AML-193 (cell line): ENCODE measurements at regions not wholly inside any gene's neighbourhood (a gene's known extent, or its start where the extent isn't known, plus 50 kb on each side); places are given as distances from the start of the nearest gene placed in this dataset.
A peak's percentile ranks its signal among the peaks of the same experiment; 100 is the strongest.
"Not testable (repeated sequence)": the region's sequence is repeated elsewhere in the genome, so short reads cannot be mapped to it uniquely, and the experiment has no call there.

Experiments
- DNase-seq, 2 experiments: peaks; one replicate each; lab custom pipeline; 2025; lab: John Stamatoyannopoulos, UW

DNA sequence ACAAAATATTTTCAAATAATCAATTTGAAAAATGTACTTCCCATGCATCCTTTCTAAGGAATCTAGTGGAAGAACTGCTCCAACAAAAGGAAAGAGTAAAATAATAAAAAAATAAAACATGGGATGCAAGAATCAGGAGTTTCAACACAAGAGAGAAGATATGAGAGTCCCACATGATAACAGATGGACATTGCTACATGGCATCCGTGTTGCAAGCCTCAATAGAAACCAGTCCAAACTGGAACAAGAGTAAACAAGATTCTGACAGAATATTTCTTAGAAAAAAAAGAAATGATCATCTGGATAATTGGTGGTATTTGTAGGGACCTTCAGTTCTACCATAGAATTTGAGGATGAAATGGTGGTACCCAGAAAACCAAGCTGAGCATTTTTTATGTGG is 186.8 kb downstream of the FRK start:
- no peak for DNase-seq

DNA sequence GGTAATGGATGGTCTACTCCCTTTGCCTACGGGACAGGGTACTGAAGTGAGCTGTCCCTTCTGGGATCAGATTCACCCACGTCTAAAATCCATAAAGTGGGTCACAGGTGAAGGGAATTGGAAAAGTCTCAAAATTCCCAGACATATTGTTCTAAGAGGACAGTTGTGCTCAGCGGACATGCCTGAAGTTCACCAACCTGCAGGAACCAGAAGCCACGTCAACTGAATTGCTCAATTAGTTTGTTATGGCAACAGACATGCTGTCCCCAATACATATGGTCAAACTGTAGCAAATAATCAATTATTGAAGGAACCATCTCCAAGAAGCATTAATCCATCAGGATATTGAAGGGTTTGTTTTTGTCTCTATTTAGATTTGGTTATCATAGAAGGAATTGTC is 190.2 kb downstream of the FRK start:
- DNase-seq, result no peak

DNA sequence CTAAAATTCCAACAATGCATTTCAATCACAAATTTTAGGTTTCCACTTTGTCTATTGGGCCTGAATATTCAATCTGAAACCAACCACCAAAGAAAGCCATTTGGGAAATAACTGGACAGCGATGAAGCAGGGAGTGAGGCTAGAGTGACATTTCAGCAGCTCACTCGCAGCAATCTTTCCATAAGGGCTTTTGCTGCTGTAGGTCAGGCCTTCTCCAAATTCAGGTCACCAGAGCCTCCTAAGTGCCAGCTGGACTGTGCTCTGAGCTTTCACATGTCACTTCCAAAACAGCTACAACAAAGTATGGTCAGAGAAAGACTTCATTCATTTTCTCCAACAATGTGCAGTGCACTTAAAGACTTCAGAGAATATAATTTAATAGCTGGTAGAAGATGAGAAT is 194.8 kb downstream of the FRK start:
- no peak for DNase-seq

DNA sequence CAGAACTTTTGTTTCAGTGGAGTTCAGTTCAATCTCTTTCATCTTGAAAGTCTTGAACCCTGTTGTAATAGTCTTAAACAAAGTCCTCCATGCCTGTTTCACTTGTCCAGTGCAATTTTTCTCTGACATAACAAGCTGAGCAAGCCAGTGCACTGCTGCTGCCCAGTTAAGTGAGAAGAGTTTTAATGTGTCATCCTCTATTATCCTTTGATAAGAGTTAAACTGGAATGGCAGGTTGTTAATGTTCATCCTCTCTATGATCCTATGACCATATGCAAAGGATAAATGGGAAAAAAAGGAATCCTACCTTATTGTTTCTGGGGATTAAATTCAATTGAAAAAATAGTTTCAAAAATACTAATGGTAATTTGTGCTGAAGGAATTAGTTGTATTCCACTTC is 197.5 kb downstream of the FRK start:
- no peak for DNase-seq

DNA sequence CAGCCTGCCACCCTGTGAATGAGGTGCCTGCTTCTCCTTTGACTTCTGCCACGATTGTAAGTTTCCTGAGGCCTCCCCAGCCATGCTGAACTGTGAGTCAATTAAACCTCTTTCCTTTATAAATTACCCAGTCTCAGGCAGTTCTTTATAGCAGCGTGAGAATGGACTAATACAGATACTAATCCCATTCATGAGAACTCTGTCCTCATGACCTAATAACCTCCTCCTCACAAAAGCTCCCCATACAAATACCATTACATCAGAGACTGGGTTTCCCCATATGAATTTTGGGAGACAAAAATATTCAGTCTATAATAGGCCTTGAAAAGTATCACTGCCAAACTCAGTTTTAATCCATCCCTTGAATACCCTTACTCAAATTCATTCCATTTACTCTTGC is 199.0 kb downstream of the FRK start:
- not testable (repeated sequence) for DNase-seq

DNA sequence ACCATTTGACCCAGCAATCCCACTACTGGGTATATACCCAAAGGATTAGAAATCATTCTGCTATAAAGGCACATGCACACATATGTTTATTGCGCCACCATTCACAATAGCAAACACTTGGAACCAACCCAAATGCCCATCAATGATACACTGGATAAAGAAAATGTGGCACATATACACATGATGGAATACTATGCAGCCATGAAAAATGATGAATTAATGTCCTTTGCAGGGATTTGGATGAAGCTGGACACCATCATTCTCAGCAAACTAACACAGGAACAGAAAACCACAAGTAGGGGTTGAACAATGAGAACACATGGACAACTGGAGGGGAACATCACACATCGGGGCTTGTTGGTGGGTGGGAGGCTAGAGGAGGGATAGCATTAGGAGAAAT is 201.1 kb downstream of the FRK start:
- not testable (repeated sequence) for DNase-seq

DNA sequence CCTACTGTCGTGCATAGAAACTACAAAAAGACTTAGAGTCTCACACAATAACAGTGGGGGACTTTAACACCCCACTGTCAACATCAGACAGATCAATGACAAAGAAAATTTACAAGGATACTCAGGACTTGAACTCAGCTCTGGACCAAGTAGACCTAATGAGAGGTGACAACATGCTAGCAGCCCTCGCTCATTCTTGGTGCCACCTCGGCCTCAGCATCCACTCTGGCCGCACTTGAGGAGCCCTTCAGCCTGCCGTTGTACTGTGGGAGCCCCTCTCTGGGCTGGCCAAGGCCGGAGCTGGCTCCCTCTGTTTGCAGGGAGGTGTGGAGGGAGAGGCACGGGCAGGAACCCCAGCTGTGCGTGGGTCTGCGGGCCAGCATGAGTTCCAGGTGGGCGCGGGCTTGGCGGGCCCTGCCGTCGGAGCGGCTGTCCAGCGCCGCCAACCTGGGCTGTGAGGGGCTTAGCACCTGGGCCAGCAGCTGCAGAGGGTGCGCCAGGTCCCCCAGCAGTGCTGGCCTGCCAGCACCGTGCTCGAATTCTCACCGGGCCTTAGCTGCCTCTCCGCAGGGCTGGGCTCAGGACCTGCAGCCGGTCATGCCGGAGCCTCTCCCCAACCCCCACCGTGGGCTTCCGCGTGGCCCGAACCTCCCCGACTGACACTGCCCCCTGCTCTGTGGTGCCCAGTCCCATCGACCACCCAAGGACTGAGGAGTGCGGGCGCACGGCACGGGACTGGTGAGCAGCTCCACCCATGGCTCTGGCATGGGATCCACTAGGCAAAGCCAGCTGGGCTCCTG is 205.6 kb downstream of the FRK start:
- DNase-seq, result no peak

DNA sequence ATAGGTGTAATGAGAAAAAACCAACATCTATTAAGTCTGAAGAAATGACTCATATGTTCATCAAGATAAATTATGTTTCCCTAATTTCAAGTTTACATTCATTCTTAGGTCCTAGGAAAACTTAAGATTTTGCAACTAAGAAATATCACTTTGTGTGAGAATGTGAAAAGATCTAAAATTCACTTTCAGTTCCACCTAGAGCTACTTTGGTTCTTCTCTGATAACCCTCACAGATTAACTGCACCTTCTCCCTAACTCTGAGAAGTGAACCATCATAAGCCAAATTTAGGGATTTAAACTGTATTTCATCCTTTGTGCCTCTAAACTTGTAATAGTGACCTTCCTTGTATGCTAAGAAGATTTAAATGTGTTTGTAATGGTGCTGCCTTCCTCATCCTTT is 213.0 kb downstream of the FRK start:
- DNase-seq, result no peak

DNA sequence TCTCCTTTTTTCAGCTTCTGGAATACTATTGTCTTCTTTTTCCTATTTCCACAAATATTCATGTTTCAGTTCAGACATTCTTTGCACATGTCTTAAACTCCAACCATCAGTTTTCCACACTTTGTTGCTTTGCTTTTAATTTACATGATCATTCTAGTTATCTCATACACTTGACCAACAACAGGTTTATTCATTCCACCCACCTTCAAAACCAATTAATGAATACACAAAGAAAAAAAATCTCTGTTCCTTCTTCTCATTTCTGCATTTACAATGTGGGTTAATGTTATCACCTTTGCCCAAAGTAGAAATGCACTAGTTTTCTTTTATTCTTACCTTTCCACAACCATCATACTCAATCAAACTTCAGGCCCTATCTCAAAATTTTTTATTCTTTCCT is 216.7 kb downstream of the FRK start:
- DNase-seq, result no peak

DNA sequence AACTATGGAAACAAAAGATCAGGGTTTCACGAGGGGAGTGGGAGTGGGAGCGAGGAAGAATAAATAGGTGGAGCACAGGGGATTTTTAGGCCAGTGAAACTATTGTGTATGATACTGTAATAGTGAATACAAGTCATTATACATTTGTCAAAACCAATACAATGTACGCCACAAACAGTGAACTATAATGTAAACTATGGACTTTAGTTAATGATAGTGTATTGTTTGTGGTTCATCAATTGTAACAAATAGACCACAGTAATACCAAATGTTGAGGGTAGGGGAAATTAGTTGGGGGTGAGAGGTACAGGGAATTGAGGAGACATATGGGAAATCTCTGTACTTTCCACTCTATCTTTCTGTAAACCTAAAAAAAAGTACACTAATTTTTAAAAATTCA is 218.4 kb downstream of the FRK start:
- no peak for DNase-seq

DNA sequence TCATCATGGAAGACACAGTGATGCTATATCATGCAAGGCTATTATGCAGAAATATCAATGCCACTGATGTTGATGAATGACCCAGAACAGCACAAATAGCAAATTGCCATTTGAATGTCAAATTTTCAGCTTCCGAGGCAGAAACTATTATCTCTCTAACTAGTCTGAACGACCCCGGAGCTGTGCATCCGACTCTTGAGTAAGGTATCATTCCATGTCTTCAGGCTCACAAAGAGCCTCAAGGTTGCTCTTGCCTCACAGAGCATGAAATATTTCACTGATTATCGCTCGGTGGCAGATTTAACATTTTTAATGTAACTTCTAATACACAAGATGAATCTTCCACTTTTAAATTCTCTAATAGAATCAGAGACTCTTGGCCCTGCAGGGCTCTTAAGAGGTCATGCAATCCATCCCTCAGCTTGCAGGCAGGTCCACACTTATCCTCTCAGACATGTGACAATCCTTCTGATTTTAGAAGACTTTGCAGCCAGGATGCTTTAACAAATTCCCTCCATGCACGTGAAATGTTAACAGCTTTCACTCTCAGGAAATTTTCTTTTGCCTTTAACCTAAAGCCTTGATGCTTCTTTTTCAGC is 221.0 kb downstream of the FRK start:
- no peak for DNase-seq

DNA sequence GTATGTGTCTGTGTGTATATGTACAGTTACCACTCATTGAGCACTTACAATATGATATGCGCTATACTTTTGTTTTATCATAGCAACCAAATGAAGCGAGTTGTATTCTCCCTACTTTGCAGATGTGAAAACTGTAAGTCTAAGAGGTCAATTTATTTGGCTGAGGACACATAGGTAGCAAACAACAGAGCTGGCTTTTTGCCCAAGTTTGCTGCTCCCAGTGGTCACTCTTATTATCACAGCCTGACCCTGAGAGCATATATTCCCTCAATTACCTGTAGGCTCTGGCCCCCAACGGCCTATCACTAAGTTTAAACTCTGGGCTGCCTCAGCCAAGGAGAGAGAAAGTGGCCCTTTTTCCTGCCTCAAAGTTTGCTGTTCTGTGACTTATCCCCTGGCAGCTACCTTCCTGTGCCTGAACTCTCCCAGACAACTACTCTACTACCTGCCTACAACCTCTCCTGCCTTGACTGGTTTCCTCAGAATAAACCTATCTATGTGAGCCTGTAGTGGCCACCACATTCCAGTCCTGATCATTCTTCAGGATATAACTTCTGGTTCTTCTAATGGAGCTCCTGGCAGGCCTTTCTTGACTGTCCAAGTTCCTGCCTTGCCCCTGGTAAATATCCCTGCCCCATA is 221.8 kb downstream of the FRK start:
- peak; percentile 11 to 32 for DNase-seq

DNA sequence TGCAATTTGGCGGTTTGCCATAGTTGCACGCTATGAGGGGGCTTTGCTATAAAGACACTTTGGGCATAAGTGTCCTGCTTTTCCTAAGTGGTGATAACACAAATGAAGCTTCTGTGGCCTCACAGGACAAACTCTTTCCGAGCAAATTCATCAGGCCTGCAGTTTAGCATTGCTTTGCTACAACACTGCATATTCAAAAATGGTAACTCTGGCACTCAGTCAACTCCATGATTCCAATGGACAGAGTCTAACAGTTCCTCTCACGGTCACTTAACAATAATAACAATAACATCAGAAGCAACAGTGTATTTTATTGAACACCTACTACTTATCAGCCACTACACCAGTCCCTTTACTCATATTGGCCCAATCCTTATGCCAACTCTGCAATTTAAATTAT is 222.5 kb downstream of the FRK start:
- no peak for DNase-seq

DNA sequence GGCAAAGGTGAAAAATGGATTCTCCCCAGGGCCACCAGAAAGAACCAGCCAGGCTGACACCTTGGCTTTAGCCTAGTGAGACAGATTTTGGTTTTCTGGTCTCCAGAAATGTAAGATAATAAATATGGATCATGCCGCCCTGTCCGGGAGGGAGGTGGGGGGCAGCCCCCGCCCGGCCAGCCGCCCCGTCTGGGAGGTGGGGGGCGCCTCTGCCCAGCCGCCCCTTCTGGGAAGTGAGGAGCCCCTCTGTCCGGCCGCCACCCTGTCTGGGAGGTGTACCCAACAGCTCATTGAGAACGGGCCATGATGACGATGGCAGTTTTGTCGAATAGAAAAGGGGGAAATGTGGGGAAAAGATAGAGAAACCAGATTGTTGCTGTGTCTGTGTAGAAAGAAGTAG is 224.3 kb downstream of the FRK start:
- not testable (repeated sequence) for DNase-seq

DNA sequence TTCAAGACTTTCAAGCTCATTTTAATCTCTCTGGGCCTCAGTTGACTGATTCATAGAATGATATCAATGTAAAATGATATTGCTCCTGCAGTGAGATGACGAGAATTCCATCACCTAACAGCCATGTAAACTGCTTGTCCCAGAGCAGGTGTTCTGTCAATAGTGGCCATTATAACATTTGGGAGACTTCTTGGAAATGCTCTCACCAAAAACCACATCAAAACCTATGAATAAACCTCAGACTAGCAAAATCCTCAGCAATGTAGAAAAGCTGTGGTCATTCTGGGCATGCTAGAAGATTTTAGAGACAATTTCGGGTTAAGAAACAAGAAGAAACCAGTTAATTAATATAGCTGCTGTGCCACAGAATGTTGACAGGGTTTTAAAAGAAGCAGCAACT is 225.4 kb downstream of the FRK start:
- DNase-seq, result no peak

DNA sequence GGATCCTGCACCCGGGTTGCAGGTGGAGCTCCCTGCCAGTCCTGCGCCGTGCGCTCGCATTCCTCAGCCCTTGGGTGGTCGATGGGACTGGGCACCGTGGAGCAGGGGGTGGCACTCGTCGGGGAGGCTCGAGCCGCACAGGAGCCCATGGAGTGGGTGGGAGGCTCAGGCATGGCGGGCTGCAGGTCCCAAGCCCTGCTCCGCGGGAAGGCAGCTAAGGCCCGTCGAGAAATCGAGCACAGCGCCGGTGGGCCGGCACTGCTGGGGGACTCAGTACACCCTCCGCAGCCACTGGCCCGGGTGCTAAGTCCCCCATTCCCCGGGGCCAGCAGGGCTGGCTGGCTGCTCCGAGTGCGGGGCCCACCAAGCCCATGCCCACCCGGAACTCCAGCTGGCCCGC is 226.1 kb downstream of the FRK start:
- DNase-seq, result not testable (repeated sequence)

DNA sequence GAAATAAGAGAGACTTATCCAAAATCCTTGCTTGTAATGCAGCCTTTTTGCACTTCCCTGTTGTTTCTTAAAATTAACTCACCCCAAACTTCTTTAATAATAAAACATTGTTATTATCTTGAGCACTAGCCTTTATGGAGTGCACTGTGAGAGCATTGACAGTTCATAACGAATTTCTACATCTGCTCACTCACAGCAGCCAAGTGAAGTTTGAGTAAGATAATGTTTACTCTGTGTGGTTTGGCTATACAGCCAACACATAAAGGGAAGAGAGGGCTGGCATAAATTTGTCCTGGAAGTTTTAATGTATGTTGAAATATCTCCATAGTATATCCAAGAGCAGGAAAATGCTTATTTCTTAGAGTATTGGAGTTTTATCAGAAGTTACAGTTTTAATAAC is 227.9 kb downstream of the FRK start:
- no peak for DNase-seq

DNA sequence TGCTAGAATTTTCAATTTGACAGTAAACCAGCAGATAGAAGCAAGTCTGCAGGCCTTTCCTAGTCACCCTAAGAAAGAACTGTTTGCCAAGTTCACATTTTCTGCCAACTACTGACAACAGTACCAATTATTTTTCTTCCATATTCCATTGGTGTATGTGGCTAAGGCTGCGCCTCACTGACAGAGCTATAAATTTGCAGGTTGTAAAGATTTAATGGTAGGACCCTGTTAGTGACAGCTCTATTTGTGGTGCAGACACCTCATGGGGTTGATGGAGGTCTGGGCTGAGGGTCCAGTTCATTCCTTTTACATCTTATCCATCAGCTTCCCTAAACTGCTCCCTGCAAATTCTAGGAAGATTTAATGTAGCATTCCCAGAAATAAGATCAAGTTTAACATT is 228.5 kb downstream of the FRK start:
- DNase-seq, result no peak

DNA sequence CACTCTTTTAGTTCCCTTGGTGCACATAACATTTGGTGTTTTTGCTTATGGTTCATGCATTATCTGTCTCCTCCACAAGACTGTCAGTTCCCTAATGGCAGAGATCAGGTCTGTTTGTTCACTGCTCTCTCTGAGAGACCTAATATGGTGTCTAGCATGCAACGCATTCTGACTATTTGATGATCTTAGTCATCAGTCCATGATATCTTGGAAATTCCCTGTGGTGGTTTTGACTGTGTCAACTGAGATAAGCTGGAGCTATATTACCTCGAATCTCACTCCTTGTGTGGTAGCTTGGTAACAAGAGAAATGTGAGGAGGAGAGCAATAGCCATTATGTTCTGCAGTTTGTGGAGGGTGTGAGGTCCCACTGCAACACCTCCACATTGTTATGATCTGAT is 229.8 kb downstream of the FRK start:
- no peak for DNase-seq

DNA sequence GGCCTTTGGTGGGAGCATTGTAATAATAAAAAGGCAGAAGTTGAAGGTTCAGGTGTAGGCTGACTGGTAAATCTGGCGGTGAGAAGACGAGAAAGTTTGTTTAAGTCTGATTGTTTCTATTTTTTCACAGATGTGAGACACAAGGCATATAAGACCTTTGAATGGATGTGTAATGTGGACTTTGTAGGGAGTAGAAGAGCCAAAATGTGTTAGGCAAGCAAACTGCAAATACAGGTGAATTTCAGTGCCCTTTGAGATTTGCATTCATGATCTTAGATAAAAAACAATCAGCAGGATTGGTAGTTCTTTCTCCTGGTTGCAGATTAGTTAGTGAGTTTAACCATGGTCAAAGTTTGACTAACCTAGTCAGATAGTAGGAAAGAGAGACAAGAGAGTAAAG is 238.9 kb downstream of the FRK start:
- no peak for DNase-seq

DNA sequence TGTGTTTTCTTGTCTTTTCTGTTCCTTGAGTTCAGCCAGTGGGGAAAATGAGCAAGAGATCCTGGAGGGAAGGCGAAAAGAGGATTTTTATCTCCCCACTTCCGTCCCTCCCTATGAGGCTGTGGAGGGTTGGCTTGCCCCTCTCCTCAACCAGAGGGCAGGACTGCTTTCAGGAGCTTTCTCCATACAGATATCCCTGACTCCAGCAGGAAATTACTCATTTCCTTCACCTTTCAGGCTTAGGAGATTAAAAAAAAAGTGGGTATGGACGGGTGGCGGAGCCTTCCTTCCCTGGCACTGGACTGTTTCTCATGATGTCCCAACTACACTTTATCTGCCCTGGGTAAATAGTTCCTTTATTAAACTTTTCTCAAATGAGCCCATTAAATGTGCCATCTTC is 241.2 kb downstream of the FRK start:
- no peak for DNase-seq

DNA sequence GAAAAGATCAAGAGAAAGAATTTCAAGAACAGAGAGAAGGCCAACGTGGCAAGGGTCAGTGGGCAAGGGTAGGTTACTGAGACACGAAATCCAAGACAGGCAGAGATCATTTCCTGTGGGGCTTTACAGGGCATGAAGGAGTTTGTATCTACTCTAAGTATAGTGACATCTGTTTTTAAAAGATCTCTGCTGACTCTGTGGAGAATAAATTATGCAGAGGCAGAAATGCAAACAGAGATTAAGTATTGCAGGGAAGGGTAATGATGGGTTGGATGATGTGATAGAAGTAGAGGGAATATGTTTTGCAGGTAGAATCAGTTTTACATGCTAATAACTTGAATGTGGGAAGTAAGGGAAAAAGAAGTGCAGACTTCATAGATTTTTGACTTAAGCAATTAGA is 243.5 kb downstream of the FRK start:
- DNase-seq, result no peak

DNA sequence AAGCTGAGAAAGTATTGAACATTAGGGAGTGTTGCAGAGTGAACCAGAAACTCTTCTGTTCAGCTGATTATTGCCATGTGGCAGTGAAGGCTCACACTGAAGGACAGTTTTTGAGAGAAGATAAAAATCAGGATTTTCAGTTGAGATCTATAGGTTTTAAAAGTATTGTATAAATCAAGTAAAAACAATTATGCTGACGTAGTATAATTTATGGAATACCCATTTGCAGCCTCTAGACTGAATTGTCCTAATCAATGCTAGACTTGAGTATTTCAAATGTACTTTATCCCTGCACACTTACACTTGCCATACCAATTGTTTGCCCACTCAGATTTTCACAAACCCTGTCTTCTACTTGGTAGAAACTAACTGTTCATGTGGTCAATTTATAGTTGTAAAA is 245.8 kb downstream of the FRK start:
- DNase-seq, result no peak

DNA sequence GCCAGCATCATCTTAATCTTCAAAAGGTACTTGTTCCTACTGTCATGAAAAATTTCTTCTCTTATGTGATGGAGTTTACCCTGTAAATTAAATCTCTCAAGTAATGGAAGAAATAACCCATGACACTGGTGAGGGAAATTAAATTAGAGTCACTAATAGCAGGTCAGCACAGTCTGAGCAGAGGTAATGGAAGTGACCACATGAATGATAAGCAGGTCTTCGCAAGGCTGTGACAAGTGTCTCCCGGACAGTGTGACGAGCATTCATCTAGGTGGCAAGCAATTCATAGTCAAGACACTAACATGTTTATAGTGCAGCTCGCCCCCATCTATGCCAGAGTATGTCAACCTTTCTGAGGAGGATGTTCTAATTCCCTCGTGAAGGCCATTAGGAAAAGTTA is 249.2 kb downstream of the FRK start:
- no peak for DNase-seq
